GM21529 (cell line): ENCODE measurements at regions not wholly inside any gene's neighbourhood (a gene's known extent, or its start where the extent isn't known, plus 50 kb on each side); places are given as distances from the start of the nearest gene placed in this dataset.
"Not testable (repeated sequence)": the region's sequence is repeated elsewhere in the genome, so short reads cannot be mapped to it uniquely, and the experiment has no call there.

Source experiments
- ATAC-seq: cut with Tn5 transposase; IDR thresholded peaks from one replicate; pipeline ENCODE4 v1.9.1; 2021; ENCODE audit not compliant: unreplicated experiment

DNA sequence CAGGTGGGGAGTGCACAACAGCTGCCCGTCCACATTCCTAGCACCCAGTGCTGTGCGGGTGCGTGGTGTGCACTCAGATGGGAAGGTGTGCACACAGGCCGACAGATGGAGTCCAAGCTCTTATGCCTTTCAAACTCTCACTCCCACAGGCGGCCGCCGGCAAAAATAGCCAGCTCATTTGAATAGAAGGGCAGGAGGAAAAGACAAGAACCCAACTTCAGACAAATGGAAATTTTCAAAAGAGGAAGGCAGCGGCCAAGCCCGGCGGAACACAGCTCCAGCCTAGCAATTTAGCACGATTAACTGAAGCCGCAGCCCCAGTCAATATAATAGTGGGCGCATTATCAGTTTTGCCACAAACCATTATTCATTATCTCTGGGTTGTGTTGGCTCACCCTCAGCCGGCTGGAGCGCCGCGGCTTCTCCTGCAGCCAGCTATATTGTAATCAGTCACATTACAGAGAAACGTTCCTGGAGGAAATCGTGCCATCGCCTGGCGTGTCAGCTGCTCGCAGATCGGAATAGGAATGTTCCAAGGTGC, 103.9 kb upstream of the SEC14L1 start:
- no peak for ATAC-seq

- no peak for ATAC-seq
Observed at GRCh38 chr17:77037943-77038342, 102.8 kb upstream of the SEC14L1 start.

GRCh38 chr17:77038884-77039555, 101.7 kb upstream of the SEC14L1 start:
- no peak for ATAC-seq

GRCh38 chr17:77042476-77043231, 98.1 kb upstream of the SEC14L1 start:
- ATAC-seq, result no peak

- no peak for ATAC-seq
Observed at GRCh38 chr17:77045441-77046041, 95.2 kb upstream of the SEC14L1 start.

- no peak for ATAC-seq
Observed at GRCh38 chr17:77049440-77049839, 91.3 kb upstream of the SEC14L1 start.

GRCh38 chr17:77050901-77051300, 89.9 kb upstream of the SEC14L1 start:
- not testable (repeated sequence) for ATAC-seq

- no peak for ATAC-seq
Observed at GRCh38 chr17:77054936-77055335, 85.8 kb upstream of the SEC14L1 start.

DNA sequence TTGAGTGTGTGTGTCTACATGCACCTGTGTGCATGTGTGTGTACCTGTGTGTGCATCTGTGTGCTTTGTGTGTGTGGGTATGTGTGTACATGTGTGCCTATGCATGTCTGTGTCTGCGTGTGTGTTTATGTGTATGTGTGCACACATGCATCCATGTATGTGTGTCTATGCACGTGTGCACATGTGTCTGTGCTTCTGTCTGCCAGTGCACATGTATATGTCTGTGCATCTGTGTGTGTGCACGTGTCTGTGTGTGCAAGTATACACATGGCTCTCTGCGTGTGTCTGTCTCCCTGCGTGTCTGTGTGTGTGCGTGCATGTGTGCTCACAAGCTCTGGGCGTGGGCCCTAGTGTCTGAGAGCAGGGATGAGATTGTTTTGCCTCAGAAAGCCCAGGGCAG, 85.3 kb upstream of the SEC14L1 start:
- ATAC-seq, result no peak

DNA sequence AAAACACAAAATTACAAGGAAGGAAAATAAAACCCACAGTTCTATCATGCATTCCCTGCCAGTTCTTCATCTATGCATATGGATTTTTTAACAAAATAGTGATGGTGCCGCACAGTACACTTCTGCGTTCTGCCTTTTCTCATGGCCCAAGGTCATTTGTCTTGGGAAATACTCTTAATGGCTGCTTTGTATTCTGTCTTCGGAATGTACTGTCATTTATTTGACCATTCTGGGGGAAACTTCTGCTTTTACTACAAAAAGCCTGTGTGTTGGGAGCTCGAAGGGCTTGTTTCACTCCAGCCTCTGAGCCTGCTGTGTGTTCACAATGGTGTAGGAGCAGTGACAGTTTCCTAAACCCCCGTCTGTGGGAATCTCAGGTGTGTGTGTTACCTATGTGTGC, 82.8 kb upstream of the SEC14L1 start:
- ATAC-seq, result no peak

DNA sequence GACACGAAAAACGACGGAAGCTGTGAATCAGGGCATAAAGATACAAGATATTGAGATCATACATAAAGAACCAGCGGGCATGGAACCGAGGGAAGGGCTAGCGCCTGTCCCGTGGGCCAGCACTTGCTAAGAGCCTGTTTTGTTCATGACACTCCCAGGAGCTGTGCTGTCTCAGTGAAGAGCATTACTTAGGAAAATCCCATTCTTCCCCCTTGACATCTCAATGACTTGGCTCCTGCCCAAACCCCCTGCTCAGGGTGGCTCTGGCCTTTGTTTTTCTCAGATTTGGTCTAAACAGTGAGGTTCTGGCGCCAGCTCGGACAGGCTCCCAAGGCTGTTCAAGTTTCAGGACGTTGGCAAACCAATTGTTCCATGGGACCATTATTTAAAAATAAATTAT, 79.1 kb upstream of the SEC14L1 start:
- no peak for ATAC-seq

DNA sequence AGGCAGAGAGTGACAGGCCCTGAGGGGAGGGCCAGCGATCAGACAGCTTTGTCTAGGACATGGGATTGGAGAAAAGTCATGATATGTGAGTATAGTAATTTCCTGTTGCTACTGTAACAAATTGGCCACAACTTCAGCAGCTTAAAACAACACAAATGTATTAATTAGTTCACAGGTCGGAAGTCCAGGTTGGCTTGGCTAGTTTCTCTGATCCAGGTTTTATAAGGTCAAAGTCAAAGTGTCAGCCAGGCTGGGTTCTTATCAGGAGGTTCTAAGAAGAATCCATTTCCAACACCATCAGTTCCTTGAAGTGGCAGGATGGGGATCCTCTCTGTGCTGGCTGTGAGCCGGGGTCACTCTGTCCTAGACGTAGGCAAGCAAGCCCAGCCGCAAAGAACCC, 76.2 kb upstream of the SEC14L1 start:
- no peak for ATAC-seq

GRCh38 chr17:77066165-77066564, 74.6 kb upstream of the SEC14L1 start:
- no peak for ATAC-seq

DNA sequence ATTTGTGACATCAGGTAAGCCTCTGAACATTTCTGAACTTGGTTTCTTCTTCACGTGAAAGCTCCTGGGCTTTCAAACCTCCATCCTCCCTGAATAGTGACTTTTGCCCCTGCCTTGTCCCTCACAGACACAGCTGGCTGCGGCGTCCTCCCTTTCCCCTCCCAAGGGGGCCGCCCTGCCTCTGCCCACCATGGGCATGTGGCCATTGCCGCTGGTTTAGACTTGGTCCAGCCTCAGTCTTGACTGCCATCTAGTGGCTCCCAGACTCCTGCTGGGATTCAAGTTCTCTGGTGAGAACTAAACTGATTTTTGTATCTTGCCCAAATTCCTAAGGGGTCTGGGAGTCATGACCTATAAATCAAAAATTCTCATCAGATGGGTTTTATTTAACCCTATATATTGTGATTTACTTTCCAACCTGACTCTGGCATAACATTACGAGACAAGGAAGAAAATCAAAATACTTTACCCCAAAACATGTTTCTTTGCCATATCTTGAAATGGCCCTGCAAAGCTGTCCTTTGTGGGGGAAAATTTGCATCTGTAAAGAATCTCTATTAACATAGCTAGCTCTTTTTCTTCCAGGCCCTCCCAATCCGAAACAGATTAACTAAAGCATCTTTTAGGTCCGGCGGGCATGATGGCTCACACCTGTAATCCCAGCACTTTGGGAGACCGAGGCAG, 73.9 kb upstream of the SEC14L1 start:
- ATAC-seq, result not testable (repeated sequence)

DNA sequence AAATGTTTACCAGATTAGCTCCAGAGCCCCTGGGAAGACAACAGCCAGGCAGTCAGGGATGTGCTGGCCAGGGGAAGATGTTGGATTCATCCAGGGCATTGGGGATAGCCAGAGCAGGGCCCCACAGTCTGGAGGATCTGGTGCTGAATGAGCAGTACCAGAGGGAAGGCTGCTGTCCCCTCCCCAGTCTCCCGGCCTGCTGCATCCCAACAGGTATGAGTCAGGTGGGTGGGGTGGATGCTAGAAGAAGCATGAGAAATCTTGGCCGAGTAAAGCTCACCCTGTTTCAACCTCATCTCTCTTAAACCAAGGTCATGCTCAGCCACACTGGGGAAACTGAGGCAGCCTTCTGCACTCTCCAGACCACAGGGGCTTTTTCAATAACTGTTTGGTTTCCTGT, 71.9 kb upstream of the SEC14L1 start:
- no peak for ATAC-seq

DNA sequence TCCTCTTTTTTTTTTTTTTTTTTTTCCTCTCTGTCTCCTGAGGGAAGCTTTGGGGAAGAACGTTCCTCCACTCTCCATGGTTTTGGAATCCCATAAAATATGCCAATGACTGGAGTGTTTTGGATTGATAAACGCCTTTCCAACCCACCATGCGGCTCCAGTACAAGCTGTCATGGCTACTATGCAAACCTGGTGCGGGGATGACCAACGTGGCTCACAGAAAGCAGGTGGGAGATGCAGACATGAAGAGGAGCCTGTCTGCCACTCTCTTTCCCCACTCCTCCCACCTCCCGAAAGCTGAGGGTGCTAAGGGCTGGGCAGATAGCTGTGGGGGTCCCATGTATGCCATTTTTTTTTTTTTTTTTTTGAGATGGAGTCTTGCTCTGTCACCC, 69.9 kb upstream of the SEC14L1 start:
- no peak for ATAC-seq

DNA sequence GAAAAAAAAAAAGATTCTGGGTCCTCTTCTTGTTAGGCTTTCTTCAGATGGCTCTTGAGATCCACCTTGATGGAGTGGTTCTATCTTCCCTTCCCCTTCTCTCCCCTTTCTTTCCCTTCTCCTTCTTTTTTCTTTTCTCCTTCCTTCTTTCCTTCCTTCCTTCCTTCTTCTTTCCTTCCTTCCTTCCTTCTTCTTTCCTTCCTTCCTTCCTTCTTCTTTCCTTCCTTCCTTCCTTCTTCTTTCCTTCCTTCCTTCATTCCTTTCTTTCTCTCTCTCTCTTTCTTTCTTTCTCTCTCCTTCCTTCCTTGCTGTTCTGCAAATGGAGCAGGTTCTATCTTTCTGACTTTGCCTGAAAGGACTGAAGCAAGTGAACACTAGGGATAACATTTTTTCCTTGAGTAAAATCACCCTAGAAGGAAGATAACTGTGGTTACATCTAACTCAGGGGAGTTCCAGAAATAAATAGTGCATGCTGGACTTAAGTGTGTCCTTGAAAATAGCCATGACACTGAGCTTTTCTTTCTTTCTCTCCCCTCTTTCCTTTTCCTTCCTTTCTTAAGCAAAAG, 68.8 kb upstream of the SEC14L1 start:
- ATAC-seq, result no peak

- ATAC-seq, result no peak
Observed at GRCh38 chr17:77072670-77073069, 68.1 kb upstream of the SEC14L1 start.

DNA sequence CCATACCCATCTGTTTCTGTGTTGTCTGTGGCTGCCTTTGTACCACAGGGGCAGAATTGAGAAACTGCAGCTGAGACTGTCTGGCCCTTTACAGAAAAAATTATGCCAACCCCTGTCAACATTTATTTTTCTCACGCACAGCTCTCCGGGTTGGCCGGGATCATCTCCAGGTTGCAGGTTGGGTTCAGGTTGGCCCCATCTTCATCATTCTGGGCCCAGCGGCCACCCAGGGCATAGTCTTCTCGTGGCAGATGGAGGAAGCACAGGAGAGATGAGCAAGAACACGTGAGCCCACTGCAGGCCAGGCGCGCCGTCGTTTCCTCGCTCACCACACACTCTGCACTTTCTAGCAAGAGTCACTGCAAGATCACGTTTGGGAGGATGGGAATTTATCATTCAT, 66.1 kb upstream of the SEC14L1 start:
- no peak for ATAC-seq

DNA sequence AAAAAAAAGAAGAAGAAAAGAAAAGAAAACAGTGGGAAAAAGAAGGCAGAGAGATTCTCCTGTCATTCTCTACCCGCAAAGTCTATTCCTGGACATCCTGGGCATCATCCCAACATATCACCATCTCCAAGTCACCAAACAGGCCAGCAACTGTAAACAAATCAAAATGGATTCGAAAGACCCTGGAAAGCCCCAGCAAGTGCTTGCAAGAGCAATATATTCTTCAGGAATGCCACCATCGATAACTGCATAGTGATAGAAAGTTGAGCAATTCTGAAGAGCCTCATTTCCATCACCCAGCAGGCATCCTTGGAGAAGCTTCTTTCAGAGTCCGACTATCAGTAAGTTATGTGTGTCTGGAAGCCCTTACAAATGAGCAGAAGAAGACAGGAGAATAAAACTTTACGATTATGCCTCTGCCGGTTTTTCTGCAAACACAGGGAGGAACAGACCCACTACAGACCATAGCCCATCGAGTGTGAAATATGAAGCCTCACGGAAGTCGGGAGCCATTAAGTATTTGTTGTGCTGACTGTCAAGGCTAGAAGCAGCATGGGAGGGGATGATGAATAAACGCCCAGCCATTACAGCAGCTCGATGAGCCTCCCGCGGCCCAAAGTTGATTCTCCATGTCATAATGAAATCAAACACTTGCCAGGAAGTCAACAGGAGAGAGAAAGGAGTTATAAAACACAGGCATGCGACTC, 64.5 kb upstream of the SEC14L1 start:
- ATAC-seq, result no peak

- no peak for ATAC-seq
Observed at GRCh38 chr17:77083531-77083930, 57.2 kb upstream of the SEC14L1 start.
